GM19193 (cell line): ENCODE measurements at regions not wholly inside any gene's neighbourhood (a gene's known extent, or its start where the extent isn't known, plus 50 kb on each side); places are given as distances from the start of the nearest gene placed in this dataset.

Experiments used
- POLR2A ChIP-seq: IDR thresholded peaks from 4 replicates; pipeline ENCODE4 v1.6.1; 2011; ENCODE audit not compliant: insufficient read depth, insufficient read length; ENCODE audit errors: extremely low read depth

- TF ChIP-seq POLR2A, result no peak
Observed at GRCh38 chr5:56676091-56676768, 139.1 kb upstream of the MAP3K1 start.

GRCh38 chr5:56674441-56674840 is 140.9 kb upstream of the MAP3K1 start:
- no peak for TF ChIP-seq POLR2A

- no peak for TF ChIP-seq POLR2A
Observed at GRCh38 chr5:56673171-56673570, 142.2 kb upstream of the MAP3K1 start.

GRCh38 chr5:56671571-56671970 is 143.8 kb upstream of the MAP3K1 start:
- TF ChIP-seq POLR2A, result no peak

- TF ChIP-seq POLR2A, result no peak
Observed at GRCh38 chr5:56670916-56671315, 144.4 kb upstream of the MAP3K1 start.

GRCh38 chr5:56669534-56670483 is 145.5 kb upstream of the MAP3K1 start:
- TF ChIP-seq POLR2A, result no peak

GRCh38 chr5:56668996-56669395 is 146.4 kb upstream of the MAP3K1 start:
- TF ChIP-seq POLR2A, result no peak

GRCh38 chr5:56667692-56668091 is 147.7 kb upstream of the MAP3K1 start:
- TF ChIP-seq POLR2A, result no peak

GRCh38 chr5:56666901-56667300 is 148.4 kb upstream of the MAP3K1 start:
- TF ChIP-seq POLR2A, result no peak

- TF ChIP-seq POLR2A, result no peak
Observed at GRCh38 chr5:56664025-56664424, 151.3 kb upstream of the MAP3K1 start.

GRCh38 chr5:56663523-56663922 is 151.8 kb upstream of the MAP3K1 start:
- no peak for TF ChIP-seq POLR2A

GRCh38 chr5:56662893-56663292 is 152.5 kb upstream of the MAP3K1 start:
- no peak for TF ChIP-seq POLR2A

- TF ChIP-seq POLR2A, result no peak
Observed at GRCh38 chr5:56659971-56660370, 155.4 kb upstream of the MAP3K1 start.

- TF ChIP-seq POLR2A, result no peak
Observed at GRCh38 chr5:56658972-56659371, 156.4 kb upstream of the MAP3K1 start.

- no peak for TF ChIP-seq POLR2A
Observed at GRCh38 chr5:56656846-56657726, 158.3 kb upstream of the MAP3K1 start.

GRCh38 chr5:56651893-56652292 is 163.5 kb upstream of the MAP3K1 start:
- TF ChIP-seq POLR2A, result no peak

GRCh38 chr5:56650386-56650785 is 165.0 kb upstream of the MAP3K1 start:
- TF ChIP-seq POLR2A, result no peak
